Bronchial epithelial cell (primary cell): ENCODE measurements at regions not wholly inside any gene's neighbourhood (a gene's known extent, or its start where the extent isn't known, plus 50 kb on each side); places are given as distances from the start of the nearest gene placed in this dataset.

Experiments used
- DNase-seq: peaks from one replicate; pipeline ENCODE4 v3.0.0-alpha.2; 2010; ENCODE audit warnings: low read depth
- FAIRE-seq: peaks from 2 replicates; lab custom pipeline; 2011; peaks lifted over from hg19 to GRCh38; lab: Jason Lieb, UNC
- H3K27me3 ChIP-seq: 2 replicates; pipeline ENCODE4 v1.5.1; 2011; ENCODE audit warnings: low read length; ENCODE audit not compliant: control insufficient read depth, insufficient read depth
- H3K36me3 ChIP-seq: 2 replicates; pipeline ENCODE4 v1.5.1; 2011; ENCODE audit warnings: low read length; ENCODE audit not compliant: control insufficient read depth, insufficient read depth
- H3K4me3 ChIP-seq: 2 replicates; pipeline ENCODE4 v1.5.1; 2011; ENCODE audit warnings: mild to moderate bottlenecking, low read depth, low read length, control low read depth
- TF ChIP-seq, protein P1 (sequence below): IDR thresholded peaks from 2 replicates; pipeline ENCODE4 v1.5.1; 2011; ENCODE audit warnings: mild to moderate bottlenecking, moderate library complexity, low read length, control low read depth, inconsistent platforms; ENCODE audit not compliant: insufficient read depth, severe bottlenecking

GRCh38 chr4:181946902-181947301 is 296.3 kb upstream of the TENM3 start:
- FAIRE-seq, result no peak
- TF ChIP-seq, protein P1, sequence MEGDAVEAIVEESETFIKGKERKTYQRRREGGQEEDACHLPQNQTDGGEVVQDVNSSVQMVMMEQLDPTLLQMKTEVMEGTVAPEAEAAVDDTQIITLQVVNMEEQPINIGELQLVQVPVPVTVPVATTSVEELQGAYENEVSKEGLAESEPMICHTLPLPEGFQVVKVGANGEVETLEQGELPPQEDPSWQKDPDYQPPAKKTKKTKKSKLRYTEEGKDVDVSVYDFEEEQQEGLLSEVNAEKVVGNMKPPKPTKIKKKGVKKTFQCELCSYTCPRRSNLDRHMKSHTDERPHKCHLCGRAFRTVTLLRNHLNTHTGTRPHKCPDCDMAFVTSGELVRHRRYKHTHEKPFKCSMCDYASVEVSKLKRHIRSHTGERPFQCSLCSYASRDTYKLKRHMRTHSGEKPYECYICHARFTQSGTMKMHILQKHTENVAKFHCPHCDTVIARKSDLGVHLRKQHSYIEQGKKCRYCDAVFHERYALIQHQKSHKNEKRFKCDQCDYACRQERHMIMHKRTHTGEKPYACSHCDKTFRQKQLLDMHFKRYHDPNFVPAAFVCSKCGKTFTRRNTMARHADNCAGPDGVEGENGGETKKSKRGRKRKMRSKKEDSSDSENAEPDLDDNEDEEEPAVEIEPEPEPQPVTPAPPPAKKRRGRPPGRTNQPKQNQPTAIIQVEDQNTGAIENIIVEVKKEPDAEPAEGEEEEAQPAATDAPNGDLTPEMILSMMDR, result no peak
- Histone ChIP-seq H3K27me3 (no peaks in the 10 kb centered on the region), H3K36me3 (no peaks in the 10 kb centered on the region), H3K4me3 (no peak overlapping the region)
- DNase-seq, result no peak

GRCh38 chr4:181948839-181949382 is 294.3 kb upstream of the TENM3 start:
- Histone ChIP-seq H3K36me3 (no peaks in the 10 kb centered on the region), H3K4me3 (no peak overlapping the region), H3K27me3 (no peaks in the 10 kb centered on the region)
- TF ChIP-seq, protein P1, result no peak
- FAIRE-seq, result no peak
- no peak for DNase-seq

GRCh38 chr4:181949704-181950312 is 293.4 kb upstream of the TENM3 start:
- DNase-seq, result no peak
- H3K4me3 ChIP-seq, result no peak overlapping the region
- no peaks in the 10 kb centered on the region for H3K36me3 ChIP-seq
- TF ChIP-seq, protein P1, result no peak
- no peak for FAIRE-seq
- no peaks in the 10 kb centered on the region for H3K27me3 ChIP-seq

- H3K4me3 ChIP-seq, result no peak overlapping the region
- no peak for FAIRE-seq
- no peaks in the 10 kb centered on the region for H3K36me3 ChIP-seq
- H3K27me3 ChIP-seq, result no peaks in the 10 kb centered on the region
- DNase-seq, result no peak
- TF ChIP-seq, protein P1, result no peak
Measured at GRCh38 chr4:181950372-181951127, 292.7 kb upstream of the TENM3 start.

GRCh38 chr4:181951265-181951664 is 291.9 kb upstream of the TENM3 start:
- DNase-seq (peak; percentile 10), FAIRE-seq (no peak)
- no peaks in the 10 kb centered on the region for H3K27me3 ChIP-seq
- H3K36me3 ChIP-seq, result no peaks in the 10 kb centered on the region
- no peak overlapping the region for H3K4me3 ChIP-seq
- TF ChIP-seq, protein P1, result no peak
